PC-9 (cell line): ENCODE measurements at regions not wholly inside any gene's neighbourhood (a gene's known extent, or its start where the extent isn't known, plus 50 kb on each side); places are given as distances from the start of the nearest gene placed in this dataset.

Experiments used
- EZH2 ChIP-seq: fragments of 200-600 bp; sonication (generic); IDR thresholded peaks from 2 replicates; pipeline ENCODE4 v1.8.0; 2017; ENCODE audit warnings: antibody characterized with exemption, low read depth
- TF ChIP-seq, protein P1 (sequence below): fragments of 200-600 bp; sonication (generic); conservative IDR thresholded peaks from 2 replicates; pipeline ENCODE4 v1.6.1; 2017; ENCODE audit warnings: mixed run types, antibody characterized with exemption, mild to moderate bottlenecking, moderate library complexity

DNA sequence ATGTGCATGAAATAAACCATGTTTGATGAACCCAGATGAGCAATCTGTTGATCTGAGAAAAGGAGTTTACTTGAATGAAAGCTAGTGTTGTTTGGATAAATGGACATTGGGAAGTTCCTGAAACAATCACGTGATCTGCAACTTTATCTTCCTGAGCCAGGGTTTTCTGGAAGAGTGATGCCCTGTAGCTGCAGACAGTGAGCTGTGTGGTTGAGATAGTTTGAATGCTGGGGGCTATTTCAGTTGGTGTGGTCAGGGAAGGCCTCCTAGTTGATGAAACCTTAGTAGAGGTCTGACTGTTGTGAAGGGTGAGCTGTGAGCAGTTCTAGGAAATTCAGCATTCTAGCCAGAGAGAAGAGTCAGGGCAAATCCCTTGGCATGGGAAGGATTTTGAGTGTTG, 643.7 kb downstream of the UTRN start:
- TF ChIP-seq, protein P1, sequence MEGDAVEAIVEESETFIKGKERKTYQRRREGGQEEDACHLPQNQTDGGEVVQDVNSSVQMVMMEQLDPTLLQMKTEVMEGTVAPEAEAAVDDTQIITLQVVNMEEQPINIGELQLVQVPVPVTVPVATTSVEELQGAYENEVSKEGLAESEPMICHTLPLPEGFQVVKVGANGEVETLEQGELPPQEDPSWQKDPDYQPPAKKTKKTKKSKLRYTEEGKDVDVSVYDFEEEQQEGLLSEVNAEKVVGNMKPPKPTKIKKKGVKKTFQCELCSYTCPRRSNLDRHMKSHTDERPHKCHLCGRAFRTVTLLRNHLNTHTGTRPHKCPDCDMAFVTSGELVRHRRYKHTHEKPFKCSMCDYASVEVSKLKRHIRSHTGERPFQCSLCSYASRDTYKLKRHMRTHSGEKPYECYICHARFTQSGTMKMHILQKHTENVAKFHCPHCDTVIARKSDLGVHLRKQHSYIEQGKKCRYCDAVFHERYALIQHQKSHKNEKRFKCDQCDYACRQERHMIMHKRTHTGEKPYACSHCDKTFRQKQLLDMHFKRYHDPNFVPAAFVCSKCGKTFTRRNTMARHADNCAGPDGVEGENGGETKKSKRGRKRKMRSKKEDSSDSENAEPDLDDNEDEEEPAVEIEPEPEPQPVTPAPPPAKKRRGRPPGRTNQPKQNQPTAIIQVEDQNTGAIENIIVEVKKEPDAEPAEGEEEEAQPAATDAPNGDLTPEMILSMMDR = no peak
- no peak for TF ChIP-seq EZH2
